Calu3 (cell line): ENCODE measurements at regions not wholly inside any gene's neighbourhood (a gene's known extent, or its start where the extent isn't known, plus 50 kb on each side); places are given as distances from the start of the nearest gene placed in this dataset.

ENCODE experiments used
- BruUV-seq: library from RNA; stranded (reverse); fragments of 400-500 nt; replicated peaks from 2 replicates; lab custom pipeline; 2021; lab: Mats Ljungman, UMichigan
- CTCF ChIA-PET: fragments of 300-600 bp; sonication (Branson Sonifier 250); formaldehyde crosslinking; loops from one replicate; lab custom pipeline; 2022; ENCODE audit warnings: antibody characterized with exemption; lab: Charles Lee
- DNase-seq: peaks from one replicate; pipeline ENCODE4 v3.0.0; 2022
- H3K27ac Mint-ChIP-seq: one replicate; pipeline ENCODE4 v1.8.0; 2022; ENCODE audit warnings: mixed read lengths; ENCODE audit not compliant: unreplicated experiment
- H3K27me3 Mint-ChIP-seq: one replicate; pipeline ENCODE4 v1.8.0; 2022; ENCODE audit warnings: mixed read lengths; ENCODE audit not compliant: unreplicated experiment
- H3K36me3 Mint-ChIP-seq: one replicate; pipeline ENCODE4 v1.8.0; 2022; ENCODE audit warnings: mild to moderate bottlenecking, moderate library complexity, mixed read lengths; ENCODE audit not compliant: insufficient read depth, unreplicated experiment
- H3K4me1 Mint-ChIP-seq: one replicate; pipeline ENCODE4 v1.8.0; 2022; ENCODE audit warnings: mild to moderate bottlenecking, low read depth, mixed read lengths; ENCODE audit not compliant: unreplicated experiment
- H3K4me3 Mint-ChIP-seq: one replicate; pipeline ENCODE4 v1.8.0; 2022; ENCODE audit warnings: mild to moderate bottlenecking, low read depth, moderate library complexity, mixed read lengths; ENCODE audit not compliant: unreplicated experiment
- H3K9me3 Mint-ChIP-seq: one replicate; pipeline ENCODE4 v1.8.0; 2022; ENCODE audit warnings: low read depth, mixed read lengths; ENCODE audit not compliant: unreplicated experiment
- CTCF ChIP-seq: fragments of 200-600 bp; IDR thresholded peaks from one replicate; pipeline ENCODE4 v1.8.0; 2022; ENCODE audit warnings: antibody characterized with exemption; ENCODE audit not compliant: unreplicated experiment
- intact Hi-C: fragments of 100-400 bp; cut with micrococcal nuclease; formaldehyde crosslinking; loops from one replicate; pipeline ENCODE4 v1.10.0; 2022; ENCODE audit not compliant: unreplicated experiment

GRCh38 chr1:193487722-193488121 lies 301.3 kb upstream of the B3GALT2 start:
- no peak for DNase-seq
- peaks cover 9% of the 10 kb centered on the region for H3K4me1 Mint-ChIP-seq
- TF ChIP-seq CTCF: no peak
- intact Hi-C loops: no loop called here
- CTCF ChIA-PET: interaction anchor here (0.7 kb wide), 1 partner anchor 12 kb away, joined by 3 read pairs; no protein-coding TSS in a partner anchor
- H3K36me3 Mint-ChIP-seq: no peaks in the 10 kb centered on the region
- no peaks in the 10 kb centered on the region for H3K27me3 Mint-ChIP-seq
- no peak overlapping the region for H3K27ac Mint-ChIP-seq
- BruUV-seq: no TSS peak
- H3K4me3 Mint-ChIP-seq: no peak overlapping the region
- H3K9me3 Mint-ChIP-seq: peaks cover 4% of the 10 kb centered on the region

GRCh38 chr1:193486671-193487229 lies 300.3 kb upstream of the B3GALT2 start:
- CTCF ChIA-PET: no interaction called here
- BruUV-seq: no TSS peak
- DNase-seq: peak; percentile 7
- peaks cover 4% of the 10 kb centered on the region for H3K9me3 Mint-ChIP-seq
- intact Hi-C loops: no loop called here
- no peaks in the 10 kb centered on the region for H3K27me3 Mint-ChIP-seq
- H3K4me1 Mint-ChIP-seq: peaks cover 9% of the 10 kb centered on the region
- H3K27ac Mint-ChIP-seq: peak overlapping the region; percentile 55
- H3K36me3 Mint-ChIP-seq: no peaks in the 10 kb centered on the region
- H3K4me3 Mint-ChIP-seq: no peak overlapping the region
- no peak for TF ChIP-seq CTCF

GRCh38 chr1:193480755-193481154 lies 294.3 kb upstream of the B3GALT2 start:
- no TSS peak for BruUV-seq
- H3K27me3 Mint-ChIP-seq: no peaks in the 10 kb centered on the region
- no peak for TF ChIP-seq CTCF
- H3K27ac Mint-ChIP-seq: no peak overlapping the region
- peaks cover 6% of the 10 kb centered on the region for H3K9me3 Mint-ChIP-seq
- H3K4me3 Mint-ChIP-seq: no peak overlapping the region
- intact Hi-C loops: no loop called here
- CTCF ChIA-PET: no interaction called here
- DNase-seq: no peak
- H3K4me1 Mint-ChIP-seq: no peaks in the 10 kb centered on the region
- no peaks in the 10 kb centered on the region for H3K36me3 Mint-ChIP-seq

- no peaks in the 10 kb centered on the region for H3K36me3 Mint-ChIP-seq
- DNase-seq: no peak
- intact Hi-C loops: no loop called here
Observed at GRCh38 chr1:193479187-193479586, 292.8 kb upstream of the B3GALT2 start.

More at GRCh38 chr1:193479187-193479586, 292.8 kb upstream of the B3GALT2 start:
- Mint-ChIP-seq H3K4me1 (no peaks in the 10 kb centered on the region), H3K27ac (no peak overlapping the region), H3K27me3 (no peaks in the 10 kb centered on the region), H3K4me3 (no peak overlapping the region), H3K9me3 (peaks cover 7% of the 10 kb centered on the region)
- CTCF ChIA-PET: no interaction called here
- TF ChIP-seq CTCF: no peak
- BruUV-seq: no TSS peak
